ENCODE measurements at regions not wholly inside any gene's neighbourhood (a gene's known extent, or its start where the extent isn't known, plus 50 kb on each side); places are given as distances from the start of the nearest gene placed in this dataset.

DNA sequence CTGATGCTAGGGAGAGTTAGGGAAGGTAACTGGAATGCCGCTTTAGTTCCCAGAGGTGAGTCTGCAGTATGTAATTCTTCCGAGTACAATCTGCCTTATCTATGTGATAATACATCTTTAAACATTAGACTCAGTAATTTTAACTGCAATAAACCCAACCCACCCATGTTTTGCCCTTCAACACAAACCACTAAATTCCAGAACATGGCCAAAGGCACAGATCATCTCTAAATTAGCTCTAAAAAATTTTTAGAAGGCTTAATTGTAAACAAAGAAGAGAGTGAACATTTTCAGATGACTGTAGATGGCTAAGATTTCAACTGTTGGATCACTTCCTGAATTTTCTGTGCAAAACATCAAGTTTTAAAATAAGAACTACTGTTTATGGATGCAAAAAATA lies 488.7 kb upstream of the ID2 start:
- in situ Hi-C loops (cut with HindIII; ENCODE audit: low pct_unique_long_range_greater_than_20kb, low sequenced_read_pairs) = no loop called here
- TF ChIP-seq JUND (IDR thresholded peaks at IDR 0.05; ENCODE audit: low read depth) = no peak
- no peak for DNase-seq (ENCODE audit: low read depth in 1 of 2, low spot score in 1 of 2)

GRCh38 chr2:8193686-8194615 lies 487.9 kb upstream of the ID2 start:
- TF ChIP-seq JUND (IDR thresholded peaks at IDR 0.05; ENCODE audit: low read depth) = no peak
- DNase-seq (ENCODE audit: low read depth in 1 of 2, low spot score in 1 of 2) = no peak
- in situ Hi-C loops (cut with HindIII; ENCODE audit: low pct_unique_long_range_greater_than_20kb, low sequenced_read_pairs) = no loop called here

GRCh38 chr2:8195784-8196183 lies 486.1 kb upstream of the ID2 start:
- DNase-seq (ENCODE audit: low read depth in 1 of 2, low spot score in 1 of 2) = no peak
- in situ Hi-C loops (cut with HindIII; ENCODE audit: low pct_unique_long_range_greater_than_20kb, low sequenced_read_pairs) = no loop called here
- TF ChIP-seq JUND (IDR thresholded peaks at IDR 0.05; ENCODE audit: low read depth) = no peak

DNA sequence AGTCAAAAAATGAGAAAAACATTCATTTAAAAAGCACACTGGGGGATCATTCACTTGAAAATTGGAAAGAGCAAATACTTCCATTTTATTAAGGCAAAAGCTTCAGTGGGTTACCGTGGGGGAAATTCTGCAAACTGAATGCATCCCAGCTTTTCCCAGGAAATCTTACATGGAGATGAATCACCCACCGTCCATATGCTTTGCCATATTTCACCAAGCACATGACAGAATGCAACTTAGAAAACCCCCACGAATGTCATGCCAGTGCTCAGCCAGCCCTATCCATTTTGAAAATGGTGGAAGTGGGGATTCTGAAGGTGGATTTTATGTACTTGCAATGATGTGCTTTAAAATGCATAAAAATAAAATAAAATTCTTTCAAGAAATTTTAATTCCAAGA lies 485.5 kb upstream of the ID2 start:
- no peak for DNase-seq (ENCODE audit: low read depth in 1 of 2, low spot score in 1 of 2)
- TF ChIP-seq JUND (IDR thresholded peaks at IDR 0.05; ENCODE audit: low read depth) = no peak
- in situ Hi-C loops (cut with HindIII; ENCODE audit: low pct_unique_long_range_greater_than_20kb, low sequenced_read_pairs) = no loop called here

- no peak for DNase-seq (ENCODE audit: low read depth in 1 of 2, low spot score in 1 of 2)
- TF ChIP-seq JUND (IDR thresholded peaks at IDR 0.05; ENCODE audit: low read depth) = no peak
- in situ Hi-C loops (cut with HindIII; ENCODE audit: low pct_unique_long_range_greater_than_20kb, low sequenced_read_pairs) = no loop called here
These were observed 484.8 kb upstream of the ID2 start for GRCh38 chr2:8197101-8197500.

DNA sequence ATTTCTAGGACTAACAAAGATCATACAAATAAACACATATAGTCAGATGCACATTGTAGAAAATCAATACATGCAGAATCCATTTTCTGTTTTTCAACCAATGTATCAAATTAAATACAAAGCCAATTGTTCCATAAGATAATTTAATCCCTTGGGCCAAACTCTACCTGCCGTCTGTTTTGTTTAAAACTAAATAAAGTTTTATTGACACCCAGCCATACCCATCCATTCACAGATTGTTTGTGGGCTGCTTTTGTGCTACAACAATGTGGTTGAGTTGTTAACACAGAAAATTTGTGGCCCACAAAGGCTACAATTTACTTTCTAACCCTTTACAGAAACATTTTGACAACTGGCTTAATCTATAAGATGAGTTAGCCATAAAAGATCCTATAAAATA lies 484.0 kb upstream of the ID2 start:
- in situ Hi-C loops (cut with HindIII; ENCODE audit: low pct_unique_long_range_greater_than_20kb, low sequenced_read_pairs) = no loop called here
- TF ChIP-seq JUND (IDR thresholded peaks at IDR 0.05; ENCODE audit: low read depth) = no peak
- no peak for DNase-seq (ENCODE audit: low read depth in 1 of 2, low spot score in 1 of 2)

GRCh38 chr2:8198766-8199382 lies 483.0 kb upstream of the ID2 start:
- DNase-seq (ENCODE audit: low read depth in 1 of 2, low spot score in 1 of 2) = no peak
- in situ Hi-C loops (cut with HindIII; ENCODE audit: low pct_unique_long_range_greater_than_20kb, low sequenced_read_pairs) = no loop called here

DNA sequence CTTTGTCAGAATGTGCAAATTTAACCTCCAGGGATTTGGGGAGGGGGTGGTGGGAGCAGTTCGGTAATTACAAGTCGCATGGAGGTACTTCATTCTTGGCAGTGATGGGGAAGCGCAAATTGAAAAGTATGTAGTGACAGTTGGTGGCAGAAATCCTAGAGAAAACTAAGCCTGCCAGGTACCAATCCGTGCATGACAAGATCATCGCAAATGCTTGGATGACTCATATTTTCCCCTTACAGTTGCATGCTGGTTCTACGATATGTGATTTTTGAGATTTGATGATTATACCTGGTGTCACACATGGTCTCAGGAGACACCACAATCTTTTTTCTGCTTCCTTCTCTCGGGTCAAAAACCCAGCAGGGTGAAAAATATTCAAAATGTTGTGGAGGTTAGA lies 479.7 kb upstream of the ID2 start:
- DNase-seq (ENCODE audit: low read depth in 1 of 2, low spot score in 1 of 2) = no peak
- TF ChIP-seq JUND (IDR thresholded peaks at IDR 0.05; ENCODE audit: low read depth) = no peak
- in situ Hi-C loops (cut with HindIII; ENCODE audit: low pct_unique_long_range_greater_than_20kb, low sequenced_read_pairs) = no loop called here

More at GRCh38 chr2:8198766-8199382, 483.0 kb upstream of the ID2 start:
- no peak for TF ChIP-seq JUND (IDR thresholded peaks at IDR 0.05; ENCODE audit: low read depth)

GRCh38 chr2:8203364-8203763 lies 478.5 kb upstream of the ID2 start:
- TF ChIP-seq JUND (IDR thresholded peaks at IDR 0.05; ENCODE audit: low read depth) = no peak
- in situ Hi-C loops (cut with HindIII; ENCODE audit: low pct_unique_long_range_greater_than_20kb, low sequenced_read_pairs) = no loop called here
- no peak for DNase-seq (ENCODE audit: low read depth in 1 of 2, low spot score in 1 of 2)

DNA sequence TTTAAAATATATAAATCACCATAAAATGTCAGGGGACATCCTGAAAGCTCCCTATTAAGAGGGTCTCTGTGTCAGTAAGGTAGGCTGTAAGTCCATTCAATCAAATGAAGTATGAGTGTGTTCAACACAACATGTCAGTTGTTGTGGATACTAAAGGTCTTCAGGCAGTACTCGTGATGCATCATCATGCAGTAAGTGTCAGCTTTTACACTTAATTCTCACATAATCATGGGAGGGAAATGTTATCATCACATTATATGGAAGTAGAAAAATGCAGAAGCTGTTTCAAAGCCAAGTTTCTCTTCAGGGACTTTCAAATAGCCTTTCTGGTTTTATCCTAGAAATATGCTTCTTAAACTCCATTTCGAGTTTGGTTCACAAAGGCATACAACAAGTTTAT lies 477.1 kb upstream of the ID2 start:
- in situ Hi-C loops (cut with HindIII; ENCODE audit: low pct_unique_long_range_greater_than_20kb, low sequenced_read_pairs) = no loop called here
- TF ChIP-seq JUND (IDR thresholded peaks at IDR 0.05; ENCODE audit: low read depth) = no peak

DNA sequence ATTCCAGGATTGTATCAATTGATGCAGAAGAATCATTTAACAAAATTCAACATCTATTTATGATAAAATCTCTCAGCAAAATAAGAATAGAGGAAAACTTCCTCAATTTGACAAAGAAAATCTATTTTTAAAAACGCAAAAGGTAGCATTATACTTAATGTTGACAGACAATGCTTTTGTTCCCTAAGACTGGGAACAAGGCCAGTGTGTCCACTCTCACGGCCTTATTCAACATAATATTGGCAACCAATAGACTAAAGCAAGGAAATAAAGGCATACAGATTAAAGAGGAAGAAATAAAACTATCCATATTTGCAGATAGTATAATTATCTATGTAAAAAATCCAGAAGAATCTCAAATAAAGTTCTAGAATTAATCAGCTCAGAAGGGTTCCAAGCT lies 472.4 kb upstream of the ID2 start:
- in situ Hi-C loops (cut with HindIII; ENCODE audit: low pct_unique_long_range_greater_than_20kb, low sequenced_read_pairs) = no loop called here
- TF ChIP-seq JUND (IDR thresholded peaks at IDR 0.05; ENCODE audit: low read depth) = no peak
- DNase-seq (ENCODE audit: low read depth in 1 of 2, low spot score in 1 of 2) = no peak

More for the DNA sequence above, 477.1 kb upstream of the ID2 start:
- no peak for DNase-seq (ENCODE audit: low read depth in 1 of 2, low spot score in 1 of 2)

DNA sequence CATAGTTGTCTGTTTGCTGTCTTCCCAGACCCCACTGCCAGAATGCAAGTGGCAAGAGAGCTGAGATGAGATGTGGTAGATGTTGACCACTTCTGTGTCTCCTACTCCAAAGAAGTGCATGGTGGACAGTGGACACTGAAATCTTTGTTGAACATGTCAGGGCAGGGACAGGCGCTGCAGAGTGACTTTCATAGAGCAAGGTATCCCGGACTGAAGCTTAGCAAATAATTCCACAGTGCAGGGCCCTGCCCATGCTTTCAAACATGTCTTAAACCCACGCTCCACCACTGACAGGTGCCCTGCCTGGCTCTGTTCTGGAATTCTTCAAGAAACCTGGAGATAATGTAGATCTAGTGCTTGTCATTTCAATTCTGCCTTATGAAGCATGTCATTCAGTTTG lies 470.5 kb upstream of the ID2 start:
- TF ChIP-seq JUND (IDR thresholded peaks at IDR 0.05; ENCODE audit: low read depth) = no peak
- in situ Hi-C loops (cut with HindIII; ENCODE audit: low pct_unique_long_range_greater_than_20kb, low sequenced_read_pairs) = no loop called here
- DNase-seq (ENCODE audit: low read depth in 1 of 2, low spot score in 1 of 2) = no peak

- DNase-seq (ENCODE audit: low read depth in 1 of 2, low spot score in 1 of 2) = no peak
- in situ Hi-C loops (cut with HindIII; ENCODE audit: low pct_unique_long_range_greater_than_20kb, low sequenced_read_pairs) = no loop called here
- TF ChIP-seq JUND (IDR thresholded peaks at IDR 0.05; ENCODE audit: low read depth) = no peak
These were observed 469.6 kb upstream of the ID2 start for GRCh38 chr2:8212239-8212638.

All from T47D (cell line).